ENCODE measurements at regions not wholly inside any gene's neighbourhood (a gene's known extent, or its start where the extent isn't known, plus 50 kb on each side); places are given as distances from the start of the nearest gene placed in this dataset.

GRCh38 chr2:57864926-57865325 lies 181.7 kb upstream of the VRK2 start:
- TF ChIP-seq CTCF (IDR thresholded peaks at IDR 0.05) (no peak), EP300 (IDR thresholded peaks at IDR 0.05) (no peak), POLR2A (IDR thresholded peaks at IDR 0.05) (no peak)

All from tibial nerve (tissue), 4 donors.